Liver (tissue), 8 donors: ENCODE measurements at regions not wholly inside any gene's neighbourhood (a gene's known extent, or its start where the extent isn't known, plus 50 kb on each side); places are given as distances from the start of the nearest gene placed in this dataset.

ENCODE experiments used
- DNase-seq: peaks from one replicate; pipeline ENCODE4 v3.0.0-alpha.2; 2017; ENCODE audit warnings: low spot score
- H3K27ac ChIP-seq, 2 donors: one replicate each; pipeline ENCODE4 v1.7.0; 2013; ENCODE audit warnings: inconsistent platforms in 2 of 2, low read length in 2 of 2, control low read depth in 1 of 2, low read depth in 1 of 2, mild to moderate bottlenecking in 1 of 2
- H3K27me3 ChIP-seq, 4 donors: one replicate each; pipeline versions ENCODE4 v1.6.1 to v1.7.0; 2013; ENCODE audit warnings: low read length in 3 of 4, inconsistent platforms in 1 of 4, mild to moderate bottlenecking in 1 of 4, moderate library complexity in 1 of 4; ENCODE audit not compliant: control insufficient read depth in 4 of 4, insufficient read depth in 4 of 4
- H3K36me3 ChIP-seq, 4 donors: one replicate each; pipeline versions ENCODE4 v1.6.1 to v1.7.0; 2013; ENCODE audit warnings: low read length in 3 of 4, mild to moderate bottlenecking in 3 of 4, low read depth in 1 of 4, moderate library complexity in 1 of 4; ENCODE audit not compliant: control insufficient read depth in 4 of 4, insufficient read depth in 3 of 4
- H3K4me1 ChIP-seq, 4 donors: one replicate each; pipeline versions ENCODE4 v1.6.1 to v1.7.0; 2013; ENCODE audit warnings: low read length in 3 of 4, mild to moderate bottlenecking in 3 of 4, moderate library complexity in 1 of 4; ENCODE audit not compliant: control insufficient read depth in 4 of 4, insufficient read depth in 4 of 4
- H3K4me3 ChIP-seq, 3 donors: one replicate each; pipeline versions ENCODE4 v1.6.1 to v1.7.0; 2013; ENCODE audit warnings: low read length in 3 of 3, control low read depth in 1 of 3, low read depth in 1 of 3, mild to moderate bottlenecking in 1 of 3
- H3K9ac ChIP-seq, 2 donors: one replicate each; pipeline ENCODE4 v1.7.0; 2013; ENCODE audit warnings: low read length in 2 of 2, mild to moderate bottlenecking in 2 of 2, moderate library complexity in 2 of 2, control low read depth in 1 of 2, low read depth in 1 of 2
- H3K9me3 ChIP-seq, 4 donors: one replicate each; pipeline versions ENCODE4 v1.6.1 to v1.7.0; 2013; ENCODE audit warnings: low read length in 3 of 4; ENCODE audit not compliant: control insufficient read depth in 4 of 4
- EGR1 ChIP-seq, 2 donors: IDR thresholded peaks; 2 replicates each; pipeline ENCODE4 v1.6.1; 2016 to 2018; ENCODE audit warnings: antibody characterized with exemption in 2 of 2, low read depth in 2 of 2
- FOXA1 ChIP-seq: IDR thresholded peaks from 2 replicates; pipeline ENCODE4 v1.6.1; 2016; ENCODE audit warnings: antibody characterized with exemption
- FOXA2 ChIP-seq: IDR thresholded peaks from 2 replicates; pipeline ENCODE4 v1.6.1; 2016; ENCODE audit warnings: antibody characterized with exemption
- GABPA ChIP-seq, 2 donors: IDR thresholded peaks in 1 of 2; conservative IDR thresholded peaks in 1 of 2; 2 replicates each; pipeline ENCODE4 v1.6.1; 2016; ENCODE audit warnings: antibody characterized with exemption in 2 of 2, mild to moderate bottlenecking in 1 of 2, moderate library complexity in 1 of 2
- HNF4A ChIP-seq, 2 donors: conservative IDR thresholded peaks; 2 replicates each; pipeline ENCODE4 v1.6.1; 2016; ENCODE audit warnings: antibody characterized with exemption in 2 of 2, mild to moderate bottlenecking in 2 of 2
- HNF4G ChIP-seq: IDR thresholded peaks from 2 replicates; pipeline ENCODE4 v1.6.1; 2016; ENCODE audit warnings: antibody characterized with exemption
- JUND ChIP-seq, 2 donors: IDR thresholded peaks; 2 replicates each; pipeline ENCODE4 v1.6.1; 2016; ENCODE audit warnings: antibody characterized with exemption in 2 of 2
- NR2F2 ChIP-seq: IDR thresholded peaks from 2 replicates; pipeline ENCODE4 v1.6.1; 2016; ENCODE audit warnings: antibody characterized with exemption
- RAD21 ChIP-seq, 2 donors: IDR thresholded peaks; 2 replicates each; pipeline ENCODE4 v1.6.1; 2016; ENCODE audit warnings: antibody characterized with exemption in 2 of 2, mild to moderate bottlenecking in 2 of 2
- RXRA ChIP-seq, 2 donors: IDR thresholded peaks; 2 replicates each; pipeline ENCODE4 v1.6.1; 2017 to 2018; ENCODE audit warnings: antibody characterized with exemption in 2 of 2, mild to moderate bottlenecking in 1 of 2
- TAF1 ChIP-seq: conservative IDR thresholded peaks from 2 replicates; pipeline ENCODE4 v1.6.1; 2016; ENCODE audit warnings: antibody characterized with exemption, mild to moderate bottlenecking
- YY1 ChIP-seq: IDR thresholded peaks from 2 replicates; pipeline ENCODE4 v1.6.1; 2016; ENCODE audit warnings: antibody characterized with exemption, mild to moderate bottlenecking
- WGBS: extraction: QIAGEN DNeasy Blood & Tissue Kit; methylation state at CpG from one replicate; pipeline ENCODE4 v1.1.7; 2013; 5-methylcytosine and 5-hydroxymethylcytosine counted together
- TF ChIP-seq, protein P1 (sequence below): fragments of 150-350 bp; IDR thresholded peaks from 2 replicates; pipeline ENCODE4 v1.5.1; 2017; ENCODE audit warnings: improper control_type of control experiment, low read depth, low read length; ENCODE audit not compliant: missing input control
- TF ChIP-seq, protein P2 (sequence below): IDR thresholded peaks from 2 replicates; pipeline ENCODE4 v1.6.1; 2016; ENCODE audit warnings: antibody characterized with exemption
- TF ChIP-seq, protein P3 (sequence below): IDR thresholded peaks from 2 replicates; pipeline ENCODE4 v1.6.1; 2016; ENCODE audit warnings: antibody characterized with exemption
- TF ChIP-seq, protein P4 (sequence below): IDR thresholded peaks from 2 replicates; pipeline ENCODE4 v1.6.1; 2016; ENCODE audit warnings: antibody characterized with exemption
- donor health status: healthy.
- donor health status: healthy.
- donor health status: healthy.
- donor health status: healthy.
- donor health status: healthy.

DNA sequence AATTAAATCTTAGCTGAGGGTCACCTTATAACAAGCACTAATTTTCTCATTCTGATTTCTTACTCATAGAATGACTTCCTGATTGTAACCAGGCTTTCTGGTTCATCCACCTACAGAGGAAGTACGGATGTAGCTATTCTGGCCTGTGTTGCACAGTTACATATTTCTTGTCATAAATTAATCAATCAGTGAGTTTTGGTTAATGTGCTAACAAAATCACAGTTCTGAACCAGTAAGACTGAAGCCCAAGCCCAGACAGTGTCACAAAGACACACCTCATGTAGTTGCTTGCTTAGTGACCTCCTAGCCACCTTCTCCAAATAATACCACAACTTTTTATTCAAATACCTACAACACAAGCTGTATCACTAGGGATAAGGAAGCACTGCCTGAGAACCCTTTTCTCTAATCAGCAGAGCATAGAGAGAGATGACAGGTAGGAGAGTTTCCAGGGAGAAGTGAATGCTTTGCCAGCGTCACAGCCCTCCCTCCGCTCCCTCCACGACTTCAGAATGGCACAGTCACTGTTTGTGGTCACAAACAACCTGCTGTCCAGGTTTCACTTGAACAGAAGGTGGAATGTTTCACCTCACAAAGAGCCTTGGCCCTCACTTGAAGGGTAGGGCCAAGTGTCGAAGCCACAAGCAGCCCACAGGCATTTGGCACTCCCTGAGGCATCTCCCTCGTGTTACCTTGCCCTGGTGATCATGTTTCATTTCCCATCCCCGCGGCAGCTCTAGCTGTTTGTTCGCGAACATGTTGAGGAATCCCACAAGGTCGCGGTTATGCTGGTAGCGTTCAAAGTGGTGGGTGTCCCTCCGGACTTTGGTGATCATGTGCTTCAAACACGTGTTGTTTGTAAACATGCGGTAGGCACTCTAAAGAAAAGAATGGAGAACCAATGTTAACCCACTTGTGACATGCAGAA lies 120.8 kb upstream of the STK17B start:
- 86% methylated on average over 16 of the region's 16 CpGs for WGBS
- no peak overlapping the region for H3K4me3 ChIP-seq
- H3K9ac ChIP-seq: no peak overlapping the region
- no peaks in the 10 kb centered on the region for H3K27me3 ChIP-seq
- TF ChIP-seq GABPA (IDR thresholded peaks at IDR 0.05 in 1 of 2, conservative IDR thresholded peaks at IDR 0.05 in 1 of 2) (no peak), FOXA1 (no peak), TAF1 (no peak), YY1 (no peak), EGR1 (IDR thresholded peaks at IDR 0.05; ENCODE audit: low read depth in 2 of 2) (no peak), FOXA2 (no peak)
- TF ChIP-seq, protein P1, sequence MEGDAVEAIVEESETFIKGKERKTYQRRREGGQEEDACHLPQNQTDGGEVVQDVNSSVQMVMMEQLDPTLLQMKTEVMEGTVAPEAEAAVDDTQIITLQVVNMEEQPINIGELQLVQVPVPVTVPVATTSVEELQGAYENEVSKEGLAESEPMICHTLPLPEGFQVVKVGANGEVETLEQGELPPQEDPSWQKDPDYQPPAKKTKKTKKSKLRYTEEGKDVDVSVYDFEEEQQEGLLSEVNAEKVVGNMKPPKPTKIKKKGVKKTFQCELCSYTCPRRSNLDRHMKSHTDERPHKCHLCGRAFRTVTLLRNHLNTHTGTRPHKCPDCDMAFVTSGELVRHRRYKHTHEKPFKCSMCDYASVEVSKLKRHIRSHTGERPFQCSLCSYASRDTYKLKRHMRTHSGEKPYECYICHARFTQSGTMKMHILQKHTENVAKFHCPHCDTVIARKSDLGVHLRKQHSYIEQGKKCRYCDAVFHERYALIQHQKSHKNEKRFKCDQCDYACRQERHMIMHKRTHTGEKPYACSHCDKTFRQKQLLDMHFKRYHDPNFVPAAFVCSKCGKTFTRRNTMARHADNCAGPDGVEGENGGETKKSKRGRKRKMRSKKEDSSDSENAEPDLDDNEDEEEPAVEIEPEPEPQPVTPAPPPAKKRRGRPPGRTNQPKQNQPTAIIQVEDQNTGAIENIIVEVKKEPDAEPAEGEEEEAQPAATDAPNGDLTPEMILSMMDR: no peak
- H3K9me3 ChIP-seq: no peaks in the 10 kb centered on the region
- H3K36me3 ChIP-seq: peaks cover 0 to 5% (median 0%) of the 10 kb centered on the region in 4 donors
- no peaks in the 10 kb centered on the region for H3K4me1 ChIP-seq
- DNase-seq: no peak
- H3K27ac ChIP-seq: no peak overlapping the region

DNA sequence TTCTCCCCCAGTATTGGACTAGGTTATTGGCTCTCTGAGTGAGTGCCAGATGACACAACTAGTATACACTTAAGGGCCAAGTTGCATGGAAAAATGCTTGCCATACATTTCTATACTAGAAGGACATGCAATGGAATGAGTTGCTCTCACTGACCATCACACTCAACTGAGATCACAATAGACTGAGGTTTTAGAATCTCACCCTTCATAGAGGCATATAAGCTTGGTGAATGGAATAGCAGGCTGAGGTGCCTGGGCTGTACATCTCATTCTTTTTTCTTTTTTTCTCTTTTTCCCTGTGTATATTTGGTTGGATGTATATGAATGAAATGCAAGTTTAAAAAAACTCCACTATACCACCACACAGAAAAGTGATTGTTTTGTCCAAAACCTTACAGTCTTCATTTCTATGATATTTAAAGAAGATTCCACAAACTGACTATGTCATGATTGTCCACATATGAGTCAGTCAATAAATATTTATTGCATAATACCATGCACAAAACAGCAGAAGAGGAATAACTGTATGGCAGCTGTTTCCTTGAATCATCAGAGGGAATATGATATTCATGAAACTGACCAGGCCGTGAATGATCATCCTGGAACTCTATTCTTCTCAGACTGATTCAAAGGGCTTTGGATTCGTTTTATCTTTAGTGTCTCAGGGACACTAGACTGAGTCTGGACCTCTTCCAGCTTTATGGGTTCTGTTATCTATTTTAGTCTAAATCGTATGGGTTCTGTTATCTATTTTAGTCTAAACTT lies 122.6 kb upstream of the STK17B start:
- Histone ChIP-seq H3K27me3 (no peaks in the 10 kb centered on the region), H3K36me3 (peaks cover 0 to 5% (median 0%) of the 10 kb centered on the region in 4 donors), H3K9ac (no peak overlapping the region), H3K9me3 (no peaks in the 10 kb centered on the region), H3K27ac (no peak overlapping the region), H3K4me1 (no peaks in the 10 kb centered on the region), H3K4me3 (no peak overlapping the region)
- DNase-seq: no peak
- WGBS: 71% methylated on average over 3 of the region's 3 CpGs
- TF ChIP-seq EGR1 (IDR thresholded peaks at IDR 0.05; ENCODE audit: low read depth in 2 of 2) (no peak), JUND (IDR thresholded peaks at IDR 0.05) (peak in 1 of 2 donors; percentile 47)

DNA sequence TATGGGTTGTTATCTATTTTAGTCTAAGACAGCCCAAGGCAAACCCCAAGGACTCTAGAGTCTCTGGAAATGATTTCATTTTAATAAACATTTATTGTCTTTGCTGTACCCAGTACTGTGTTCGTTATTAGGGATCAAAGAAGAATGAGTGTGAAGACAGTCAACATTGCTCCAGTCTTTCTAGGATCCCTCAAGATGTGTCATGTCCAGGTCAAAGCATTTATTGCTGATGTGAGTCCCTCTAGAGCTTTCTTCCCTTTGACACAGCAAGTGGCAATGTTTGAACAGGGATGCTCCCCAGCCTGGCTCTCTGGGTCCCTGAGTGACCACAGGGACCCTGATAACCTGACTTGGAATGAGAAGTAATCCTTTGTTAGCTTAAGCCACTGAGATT lies 123.1 kb upstream of the STK17B start:
- DNase-seq: no peak
- WGBS: 75% methylated on average over 1 of the region's 1 CpG
- H3K27me3 ChIP-seq: no peaks in the 10 kb centered on the region
- H3K9me3 ChIP-seq: no peaks in the 10 kb centered on the region
- no peak overlapping the region for H3K4me3 ChIP-seq
- no peak overlapping the region for H3K27ac ChIP-seq
- peaks cover 0 to 5% (median 0%) of the 10 kb centered on the region in 4 donors for H3K36me3 ChIP-seq
- H3K9ac ChIP-seq: no peak overlapping the region
- H3K4me1 ChIP-seq: no peaks in the 10 kb centered on the region
- TF ChIP-seq, protein P2, sequence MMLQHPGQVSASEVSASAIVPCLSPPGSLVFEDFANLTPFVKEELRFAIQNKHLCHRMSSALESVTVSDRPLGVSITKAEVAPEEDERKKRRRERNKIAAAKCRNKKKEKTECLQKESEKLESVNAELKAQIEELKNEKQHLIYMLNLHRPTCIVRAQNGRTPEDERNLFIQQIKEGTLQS: no peak
- TF ChIP-seq HNF4G (no peak), EGR1 (IDR thresholded peaks at IDR 0.05; ENCODE audit: low read depth in 2 of 2) (no peak), HNF4A (conservative IDR thresholded peaks at IDR 0.05) (no peak), YY1 (no peak), TAF1 (no peak), GABPA (IDR thresholded peaks at IDR 0.05 in 1 of 2, conservative IDR thresholded peaks at IDR 0.05 in 1 of 2) (no peak), RAD21 (IDR thresholded peaks at IDR 0.05) (no peak), FOXA2 (no peak), RXRA (IDR thresholded peaks at IDR 0.05) (no peak), JUND (IDR thresholded peaks at IDR 0.05) (no peak), NR2F2 (no peak)
- TF ChIP-seq, protein P1: no peak
- TF ChIP-seq, protein P3, sequence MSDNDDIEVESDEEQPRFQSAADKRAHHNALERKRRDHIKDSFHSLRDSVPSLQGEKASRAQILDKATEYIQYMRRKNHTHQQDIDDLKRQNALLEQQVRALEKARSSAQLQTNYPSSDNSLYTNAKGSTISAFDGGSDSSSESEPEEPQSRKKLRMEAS: no peak
- TF ChIP-seq, protein P4, sequence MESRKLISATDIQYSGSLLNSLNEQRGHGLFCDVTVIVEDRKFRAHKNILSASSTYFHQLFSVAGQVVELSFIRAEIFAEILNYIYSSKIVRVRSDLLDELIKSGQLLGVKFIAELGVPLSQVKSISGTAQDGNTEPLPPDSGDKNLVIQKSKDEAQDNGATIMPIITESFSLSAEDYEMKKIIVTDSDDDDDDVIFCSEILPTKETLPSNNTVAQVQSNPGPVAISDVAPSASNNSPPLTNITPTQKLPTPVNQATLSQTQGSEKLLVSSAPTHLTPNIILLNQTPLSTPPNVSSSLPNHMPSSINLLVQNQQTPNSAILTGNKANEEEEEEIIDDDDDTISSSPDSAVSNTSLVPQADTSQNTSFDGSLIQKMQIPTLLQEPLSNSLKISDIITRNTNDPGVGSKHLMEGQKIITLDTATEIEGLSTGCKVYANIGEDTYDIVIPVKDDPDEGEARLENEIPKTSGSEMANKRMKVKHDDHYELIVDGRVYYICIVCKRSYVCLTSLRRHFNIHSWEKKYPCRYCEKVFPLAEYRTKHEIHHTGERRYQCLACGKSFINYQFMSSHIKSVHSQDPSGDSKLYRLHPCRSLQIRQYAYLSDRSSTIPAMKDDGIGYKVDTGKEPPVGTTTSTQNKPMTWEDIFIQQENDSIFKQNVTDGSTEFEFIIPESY: no peak
